OCI-LY3 (cell line): ENCODE measurements at regions not wholly inside any gene's neighbourhood (a gene's known extent, or its start where the extent isn't known, plus 50 kb on each side); places are given as distances from the start of the nearest gene placed in this dataset.

ENCODE experiments used
- CTCF ChIP-seq: fragments of 200-600, 300-600 bp; sonication (generic); IDR thresholded peaks from 2 replicates; pipeline ENCODE4 v1.5.1; 2014; ENCODE audit warnings: antibody characterized with exemption, low read length, low read depth
- EZH2phosphoT487 ChIP-seq: fragments of 200-600 bp; shearing (Covaris generic); IDR thresholded peaks from 2 replicates; pipeline ENCODE4 v1.6.1; 2018; ENCODE audit warnings: antibody characterized with exemption, mixed run types, low read depth

DNA sequence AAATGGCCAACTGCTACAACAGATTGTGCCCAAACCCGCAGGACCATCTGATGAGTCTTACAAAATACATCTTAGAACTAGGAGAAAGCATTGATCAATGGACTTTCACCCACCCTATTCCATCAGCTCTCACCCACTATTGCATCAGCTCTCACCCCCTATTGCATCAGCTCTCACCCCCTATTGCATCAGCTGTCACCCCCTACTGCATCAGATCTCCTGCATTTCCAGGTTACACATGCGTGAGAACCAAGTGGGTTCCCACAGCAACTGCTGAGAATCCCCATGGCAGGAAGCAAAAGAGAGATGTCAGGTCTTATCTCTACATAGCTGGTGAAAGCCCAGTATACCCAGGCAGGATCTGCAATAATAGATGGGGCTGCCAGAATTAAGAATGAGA lies 533.5 kb downstream of the LTN1 start:
- no peak for TF ChIP-seq CTCF
- no peak for TF ChIP-seq EZH2phosphoT487
